ENCODE measurements at regions not wholly inside any gene's neighbourhood (a gene's known extent, or its start where the extent isn't known, plus 50 kb on each side); places are given as distances from the start of the nearest gene placed in this dataset.

DNA sequence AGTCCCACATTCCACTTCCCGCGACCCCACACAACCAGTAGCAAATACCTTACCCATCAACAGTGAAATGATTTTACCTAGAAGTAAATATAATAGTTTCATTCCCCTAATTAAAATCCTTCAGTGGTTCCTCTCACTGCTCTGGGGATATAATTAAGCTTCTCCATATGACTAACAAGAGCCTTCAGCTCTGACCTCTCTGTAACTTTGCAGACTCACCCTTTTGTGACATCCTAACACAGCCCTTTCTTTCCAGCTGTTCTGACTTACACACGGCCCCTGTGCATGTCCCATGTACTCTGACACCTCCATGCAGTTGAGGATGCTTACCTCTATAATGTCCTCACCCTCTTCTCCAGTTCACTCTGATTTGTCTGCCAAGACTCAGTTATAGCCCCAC is 137.3 kb upstream of the SPAG17 start:
- TF ChIP-seq, protein P1, sequence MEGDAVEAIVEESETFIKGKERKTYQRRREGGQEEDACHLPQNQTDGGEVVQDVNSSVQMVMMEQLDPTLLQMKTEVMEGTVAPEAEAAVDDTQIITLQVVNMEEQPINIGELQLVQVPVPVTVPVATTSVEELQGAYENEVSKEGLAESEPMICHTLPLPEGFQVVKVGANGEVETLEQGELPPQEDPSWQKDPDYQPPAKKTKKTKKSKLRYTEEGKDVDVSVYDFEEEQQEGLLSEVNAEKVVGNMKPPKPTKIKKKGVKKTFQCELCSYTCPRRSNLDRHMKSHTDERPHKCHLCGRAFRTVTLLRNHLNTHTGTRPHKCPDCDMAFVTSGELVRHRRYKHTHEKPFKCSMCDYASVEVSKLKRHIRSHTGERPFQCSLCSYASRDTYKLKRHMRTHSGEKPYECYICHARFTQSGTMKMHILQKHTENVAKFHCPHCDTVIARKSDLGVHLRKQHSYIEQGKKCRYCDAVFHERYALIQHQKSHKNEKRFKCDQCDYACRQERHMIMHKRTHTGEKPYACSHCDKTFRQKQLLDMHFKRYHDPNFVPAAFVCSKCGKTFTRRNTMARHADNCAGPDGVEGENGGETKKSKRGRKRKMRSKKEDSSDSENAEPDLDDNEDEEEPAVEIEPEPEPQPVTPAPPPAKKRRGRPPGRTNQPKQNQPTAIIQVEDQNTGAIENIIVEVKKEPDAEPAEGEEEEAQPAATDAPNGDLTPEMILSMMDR (IDR thresholded peaks at IDR 0.05) = no peak
- TF ChIP-seq POLR2A (IDR thresholded peaks at IDR 0.05) = no peak

All from esophagus squamous epithelium (tissue), 4 donors.